Coronary artery (tissue), 2 donors: ENCODE measurements at regions not wholly inside any gene's neighbourhood (a gene's known extent, or its start where the extent isn't known, plus 50 kb on each side); places are given as distances from the start of the nearest gene placed in this dataset.
"Not testable (repeated sequence)": the region's sequence is repeated elsewhere in the genome, so short reads cannot be mapped to it uniquely, and the experiment has no call there.

ENCODE experiments used
- DNase-seq: peaks from one replicate; pipeline ENCODE4 v3.0.0-alpha.2; 2017; ENCODE audit warnings: low spot score
- H3K27ac ChIP-seq, 2 donors: fragments of 200-600 bp; sonication (generic); one replicate each; pipeline ENCODE4 v1.5.1; 2016 to 2019
- H3K4me3 ChIP-seq: fragments of 200-600 bp; sonication (generic); 2 replicates; pipeline ENCODE4 v1.5.1; 2016; ENCODE audit warnings: mild to moderate bottlenecking, moderate library complexity
- TF ChIP-seq, protein P1 (sequence below): fragments of 200-600 bp; sonication (generic); IDR thresholded peaks from one replicate; pipeline ENCODE4 v1.5.1; 2019; ENCODE audit warnings: antibody characterized with exemption

DNA sequence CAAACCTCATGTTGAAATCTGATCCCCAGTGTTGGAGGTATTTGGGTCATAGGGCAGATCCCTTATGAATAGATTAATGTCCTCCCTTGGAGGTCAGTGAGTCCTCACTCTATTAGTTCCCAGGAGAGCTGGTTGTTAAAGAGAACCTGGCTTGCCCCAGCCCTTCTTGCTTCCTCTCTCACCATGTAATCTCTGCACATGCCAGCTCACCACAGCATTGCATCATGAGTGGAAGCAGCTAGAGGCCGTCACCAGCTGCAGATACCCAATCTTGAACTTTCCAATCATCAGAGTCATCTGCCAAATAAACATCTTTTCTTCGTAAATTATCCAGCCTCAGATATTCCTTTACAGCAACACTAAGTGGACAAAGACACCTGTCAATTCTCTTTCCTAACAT is 161.8 kb upstream of the IGF1 start:
- TF ChIP-seq, protein P1, sequence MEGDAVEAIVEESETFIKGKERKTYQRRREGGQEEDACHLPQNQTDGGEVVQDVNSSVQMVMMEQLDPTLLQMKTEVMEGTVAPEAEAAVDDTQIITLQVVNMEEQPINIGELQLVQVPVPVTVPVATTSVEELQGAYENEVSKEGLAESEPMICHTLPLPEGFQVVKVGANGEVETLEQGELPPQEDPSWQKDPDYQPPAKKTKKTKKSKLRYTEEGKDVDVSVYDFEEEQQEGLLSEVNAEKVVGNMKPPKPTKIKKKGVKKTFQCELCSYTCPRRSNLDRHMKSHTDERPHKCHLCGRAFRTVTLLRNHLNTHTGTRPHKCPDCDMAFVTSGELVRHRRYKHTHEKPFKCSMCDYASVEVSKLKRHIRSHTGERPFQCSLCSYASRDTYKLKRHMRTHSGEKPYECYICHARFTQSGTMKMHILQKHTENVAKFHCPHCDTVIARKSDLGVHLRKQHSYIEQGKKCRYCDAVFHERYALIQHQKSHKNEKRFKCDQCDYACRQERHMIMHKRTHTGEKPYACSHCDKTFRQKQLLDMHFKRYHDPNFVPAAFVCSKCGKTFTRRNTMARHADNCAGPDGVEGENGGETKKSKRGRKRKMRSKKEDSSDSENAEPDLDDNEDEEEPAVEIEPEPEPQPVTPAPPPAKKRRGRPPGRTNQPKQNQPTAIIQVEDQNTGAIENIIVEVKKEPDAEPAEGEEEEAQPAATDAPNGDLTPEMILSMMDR = no peak
- H3K27ac ChIP-seq = no peak overlapping the region
- no peak for DNase-seq
- H3K4me3 ChIP-seq = no peak overlapping the region

DNA sequence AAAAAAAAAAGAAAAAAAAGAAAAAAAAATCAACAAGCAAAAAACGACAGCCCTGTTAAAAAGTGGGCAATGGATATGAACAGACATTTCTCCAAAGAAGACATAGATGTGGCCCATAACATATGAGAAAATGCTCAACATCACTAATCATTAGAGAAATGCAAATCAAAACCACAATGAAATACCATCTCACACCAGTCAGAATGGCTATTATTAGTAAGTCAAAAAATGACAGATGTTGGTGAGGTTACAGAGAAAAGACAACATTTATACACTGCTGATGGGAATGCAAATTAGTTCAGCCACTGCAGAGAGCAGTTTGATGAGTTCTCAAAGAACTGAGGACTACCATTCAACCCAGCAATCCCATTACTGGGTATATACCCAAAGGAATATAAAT is 160.3 kb upstream of the IGF1 start:
- not testable (repeated sequence) for H3K27ac ChIP-seq, H3K4me3 ChIP-seq, DNase-seq

DNA sequence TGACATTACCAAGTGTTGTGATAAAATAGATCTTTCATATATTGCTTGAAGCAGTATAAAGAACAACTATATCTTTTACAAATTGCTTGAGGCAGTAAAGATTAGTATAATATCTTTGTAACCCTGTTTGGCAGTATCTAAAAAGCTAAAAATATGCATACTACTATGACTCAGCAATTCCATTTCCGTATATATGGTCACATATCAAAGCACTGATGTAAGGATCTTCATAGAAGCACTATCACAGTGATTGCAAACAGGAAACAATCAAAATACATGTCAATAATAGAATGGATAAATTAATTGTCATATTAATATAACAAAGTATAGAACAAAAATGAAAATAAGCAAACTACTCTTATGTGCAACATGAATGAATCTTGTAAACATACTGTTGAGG is 158.4 kb upstream of the IGF1 start:
- no peak overlapping the region for H3K4me3 ChIP-seq
- TF ChIP-seq, protein P1 = no peak
- no peak for DNase-seq
- no peak overlapping the region for H3K27ac ChIP-seq

DNA sequence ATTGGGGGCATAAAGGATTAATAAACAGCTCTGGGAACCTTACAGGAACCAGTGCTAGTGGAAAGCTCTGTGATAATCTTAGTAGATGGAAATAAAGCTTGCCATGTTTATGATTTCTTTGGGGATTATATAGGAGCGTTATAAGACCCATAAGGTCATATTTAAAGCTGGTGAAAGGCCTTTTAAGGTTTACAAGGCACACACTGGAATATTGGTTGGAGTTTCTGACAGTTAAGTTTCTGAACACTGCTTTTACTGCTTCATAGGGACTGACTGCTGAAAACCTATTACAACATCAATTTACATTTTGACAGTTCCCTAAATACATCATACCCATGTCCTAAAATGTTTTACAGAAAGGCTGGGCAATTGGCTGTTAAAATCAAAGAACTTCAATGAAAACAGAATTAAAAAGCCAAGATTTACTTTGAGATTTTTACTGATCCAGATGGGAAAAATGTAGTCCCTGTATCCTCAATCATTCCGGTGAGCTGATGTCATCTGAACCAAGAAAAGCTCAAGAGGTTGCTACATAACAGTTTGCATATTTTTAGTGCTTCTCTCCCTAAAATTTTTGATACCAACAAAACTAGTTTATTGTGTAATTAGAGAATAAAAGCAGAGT is 153.7 kb upstream of the IGF1 start:
- no peak overlapping the region for H3K4me3 ChIP-seq
- TF ChIP-seq, protein P1 = no peak
- peak overlapping the region in 1 of 2 donors; percentile 26 for H3K27ac ChIP-seq
- DNase-seq = no peak

DNA sequence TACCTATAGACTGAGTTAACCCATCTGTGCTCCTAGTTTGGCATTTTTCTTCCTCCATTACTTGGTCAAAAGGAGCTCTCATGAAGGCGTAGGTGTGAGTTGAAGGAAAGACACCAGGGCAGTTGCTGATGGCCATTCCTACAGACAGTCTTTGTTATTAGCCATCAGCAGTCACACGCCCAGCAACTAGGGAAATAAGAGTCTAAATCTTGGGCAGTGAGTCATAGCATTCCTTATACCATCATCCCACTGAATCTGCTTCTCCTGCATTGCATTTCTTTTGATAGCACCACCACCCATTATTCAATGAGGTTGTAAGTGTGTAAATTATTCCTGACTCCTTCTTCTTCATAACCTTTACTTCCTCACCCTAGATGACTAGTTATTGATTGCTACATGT is 150.9 kb upstream of the IGF1 start:
- no peak for DNase-seq
- Histone ChIP-seq H3K27ac (no peak overlapping the region), H3K4me3 (no peak overlapping the region)
- TF ChIP-seq, protein P1 = no peak

DNA sequence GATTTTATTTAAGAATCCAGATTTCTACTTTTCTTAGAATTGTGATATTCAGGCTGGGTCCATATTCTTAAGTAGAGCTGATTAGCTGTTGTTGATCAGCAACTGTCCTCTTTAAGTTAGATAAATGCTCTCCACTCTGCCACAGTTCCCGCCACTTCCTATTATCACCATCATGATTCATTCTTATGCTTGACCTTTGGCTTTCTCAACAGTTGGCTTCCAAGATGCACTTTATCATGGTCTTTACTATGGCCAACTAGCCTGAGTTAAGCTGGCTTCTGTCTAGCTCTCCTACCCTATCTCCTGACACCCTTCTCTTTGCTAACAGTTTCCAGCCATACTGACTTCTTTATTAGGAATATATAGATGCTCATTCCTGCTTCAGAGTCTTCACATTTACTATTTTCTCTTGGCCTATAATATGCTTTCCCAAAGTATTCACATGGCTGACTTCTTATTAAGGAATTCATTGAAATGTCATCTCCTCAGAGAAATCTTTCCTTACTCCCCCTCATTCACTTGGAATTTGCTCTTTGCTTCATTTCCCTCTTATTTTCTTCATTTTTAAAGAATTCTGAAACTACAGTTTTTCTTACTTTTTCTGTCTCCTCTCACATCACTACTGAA is 149.0 kb upstream of the IGF1 start:
- no peak overlapping the region for H3K27ac ChIP-seq
- no peak overlapping the region for H3K4me3 ChIP-seq
- TF ChIP-seq, protein P1 = no peak
- DNase-seq = no peak

DNA sequence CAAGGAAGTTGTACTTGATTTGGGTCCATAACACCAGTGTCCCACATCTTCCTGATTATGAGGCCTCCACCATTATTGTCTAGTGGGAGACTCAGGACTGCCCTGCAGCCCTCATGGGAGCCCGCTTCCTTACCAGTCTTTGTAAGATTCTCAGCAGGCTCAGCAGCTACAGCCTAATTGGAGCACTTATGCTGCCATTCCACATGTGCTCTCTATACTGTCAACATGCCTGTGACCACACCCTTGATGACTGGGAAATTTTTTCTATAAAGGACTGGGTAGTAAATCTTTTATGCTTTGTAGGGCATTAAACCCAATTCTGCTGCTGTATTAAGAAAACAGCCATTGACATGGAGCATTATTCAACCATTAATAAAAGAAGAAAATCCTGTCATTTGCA is 145.5 kb upstream of the IGF1 start:
- H3K4me3 ChIP-seq = no peak overlapping the region
- no peak overlapping the region for H3K27ac ChIP-seq
- DNase-seq = no peak
- TF ChIP-seq, protein P1 = no peak
